Gastroesophageal sphincter (tissue), 4 donors: ENCODE measurements at regions not wholly inside any gene's neighbourhood (a gene's known extent, or its start where the extent isn't known, plus 50 kb on each side); places are given as distances from the start of the nearest gene placed in this dataset.

Experiments
- ATAC-seq: fragments of 150-250 bp; one replicate; pipeline ENCODE4 v1.9.1; 2016; ENCODE audit warnings: mild to moderate bottlenecking, moderate library complexity
- H3K27ac ChIP-seq, 4 donors: fragments of 200-600 bp; sonication (generic) in 3 of 4; 1 replicate in 3 of 4; 2 replicates in 1 of 4; pipeline ENCODE4 v1.5.1; 2016 to 2019
- H3K27me3 ChIP-seq: fragments of 200-600 bp; sonication (generic); one replicate; pipeline ENCODE4 v1.5.1; 2019
- H3K36me3 ChIP-seq, 2 donors: fragments of 200-600 bp; sonication (generic); one replicate each; pipeline ENCODE4 v1.5.1; 2019; ENCODE audit warnings: control low read depth in 1 of 2
- H3K4me1 ChIP-seq, 3 donors: fragments of 200-600 bp; sonication (generic); 1 replicate in 2 of 3; 2 replicates in 1 of 3; pipeline ENCODE4 v1.5.1; 2016 to 2019; ENCODE audit warnings: control low read depth in 2 of 3
- H3K4me3 ChIP-seq, 2 donors: fragments of 200-600 bp; sonication (generic); one replicate each; pipeline ENCODE4 v1.5.1; 2019; ENCODE audit warnings: mild to moderate bottlenecking in 1 of 2, moderate library complexity in 1 of 2
- H3K9me3 ChIP-seq, 3 donors: fragments of 200-600 bp; sonication (generic); one replicate each; pipeline ENCODE4 v1.5.1; 2017 to 2019; ENCODE audit warnings: control low read depth in 2 of 3
- EP300 ChIP-seq: sonication (generic); formaldehyde crosslinking; IDR thresholded peaks from one replicate; pipeline ENCODE4 v1.6.1; 2017; ENCODE audit warnings: antibody characterized with exemption, mild to moderate bottlenecking
- POLR2A ChIP-seq, 2 donors: fragments of 450-650 bp; IDR thresholded peaks; one replicate each; pipeline ENCODE4 v1.6.1; 2017; ENCODE audit warnings: antibody characterized with exemption in 2 of 2, mild to moderate bottlenecking in 2 of 2, moderate library complexity in 1 of 2
- POLR2AphosphoS5 ChIP-seq: sonication (generic); formaldehyde crosslinking; IDR thresholded peaks from one replicate; pipeline ENCODE4 v1.6.1; 2017; ENCODE audit warnings: antibody characterized with exemption
- WGBS, 2 donors: methylation state at CpG; one replicate each; pipeline ENCODE4 v1.1.5; 2018; ENCODE audit warnings: low coverage in 1 of 2; 5-methylcytosine and 5-hydroxymethylcytosine counted together
- TF ChIP-seq, protein P1 (sequence below), 4 experiments: fragments of 200-600 bp in 2 of 4; fragments of 450-650 bp in 2 of 4; sonication (generic) in 1 of 4; IDR thresholded peaks; one replicate each; pipeline ENCODE4 v1.5.1; 2017 to 2019; ENCODE audit warnings: antibody characterized with exemption in 4 of 4, mild to moderate bottlenecking in 2 of 4, moderate library complexity in 2 of 4

DNA sequence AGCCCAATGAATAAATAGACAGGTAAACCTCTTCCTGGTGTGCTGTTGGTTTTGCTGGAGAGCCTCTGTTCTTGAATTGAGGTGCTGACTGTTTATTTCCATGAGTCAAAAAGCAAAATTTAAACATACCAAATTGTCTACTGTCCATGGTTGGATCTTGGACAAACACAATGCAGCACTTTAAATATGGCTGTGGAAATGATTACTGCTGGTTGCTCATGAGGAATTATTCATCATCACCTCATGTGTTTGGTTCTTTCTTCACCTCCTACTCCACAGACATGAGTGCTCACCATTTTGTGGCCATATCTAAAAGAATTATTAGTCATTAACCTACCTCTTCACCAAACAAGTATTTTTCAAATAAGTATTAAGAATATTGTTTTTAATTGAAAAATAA lies 85.3 kb upstream of the GALNT5 start:
- no peaks in the 10 kb centered on the region for H3K36me3 ChIP-seq
- peaks cover 0 to 20% (median 2%) of the 10 kb centered on the region in 3 donors for H3K4me1 ChIP-seq
- H3K4me3 ChIP-seq = no peak overlapping the region
- TF ChIP-seq POLR2A (IDR thresholded peaks at IDR 0.05) (no peak), EP300 (no peak), POLR2AphosphoS5 (no peak)
- TF ChIP-seq, protein P1, sequence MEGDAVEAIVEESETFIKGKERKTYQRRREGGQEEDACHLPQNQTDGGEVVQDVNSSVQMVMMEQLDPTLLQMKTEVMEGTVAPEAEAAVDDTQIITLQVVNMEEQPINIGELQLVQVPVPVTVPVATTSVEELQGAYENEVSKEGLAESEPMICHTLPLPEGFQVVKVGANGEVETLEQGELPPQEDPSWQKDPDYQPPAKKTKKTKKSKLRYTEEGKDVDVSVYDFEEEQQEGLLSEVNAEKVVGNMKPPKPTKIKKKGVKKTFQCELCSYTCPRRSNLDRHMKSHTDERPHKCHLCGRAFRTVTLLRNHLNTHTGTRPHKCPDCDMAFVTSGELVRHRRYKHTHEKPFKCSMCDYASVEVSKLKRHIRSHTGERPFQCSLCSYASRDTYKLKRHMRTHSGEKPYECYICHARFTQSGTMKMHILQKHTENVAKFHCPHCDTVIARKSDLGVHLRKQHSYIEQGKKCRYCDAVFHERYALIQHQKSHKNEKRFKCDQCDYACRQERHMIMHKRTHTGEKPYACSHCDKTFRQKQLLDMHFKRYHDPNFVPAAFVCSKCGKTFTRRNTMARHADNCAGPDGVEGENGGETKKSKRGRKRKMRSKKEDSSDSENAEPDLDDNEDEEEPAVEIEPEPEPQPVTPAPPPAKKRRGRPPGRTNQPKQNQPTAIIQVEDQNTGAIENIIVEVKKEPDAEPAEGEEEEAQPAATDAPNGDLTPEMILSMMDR (IDR thresholded peaks at IDR 0.05) = no peak
- no peak for ATAC-seq
- no peaks in the 10 kb centered on the region for H3K27me3 ChIP-seq
- no peak overlapping the region for H3K27ac ChIP-seq
- no peaks in the 10 kb centered on the region for H3K9me3 ChIP-seq

DNA sequence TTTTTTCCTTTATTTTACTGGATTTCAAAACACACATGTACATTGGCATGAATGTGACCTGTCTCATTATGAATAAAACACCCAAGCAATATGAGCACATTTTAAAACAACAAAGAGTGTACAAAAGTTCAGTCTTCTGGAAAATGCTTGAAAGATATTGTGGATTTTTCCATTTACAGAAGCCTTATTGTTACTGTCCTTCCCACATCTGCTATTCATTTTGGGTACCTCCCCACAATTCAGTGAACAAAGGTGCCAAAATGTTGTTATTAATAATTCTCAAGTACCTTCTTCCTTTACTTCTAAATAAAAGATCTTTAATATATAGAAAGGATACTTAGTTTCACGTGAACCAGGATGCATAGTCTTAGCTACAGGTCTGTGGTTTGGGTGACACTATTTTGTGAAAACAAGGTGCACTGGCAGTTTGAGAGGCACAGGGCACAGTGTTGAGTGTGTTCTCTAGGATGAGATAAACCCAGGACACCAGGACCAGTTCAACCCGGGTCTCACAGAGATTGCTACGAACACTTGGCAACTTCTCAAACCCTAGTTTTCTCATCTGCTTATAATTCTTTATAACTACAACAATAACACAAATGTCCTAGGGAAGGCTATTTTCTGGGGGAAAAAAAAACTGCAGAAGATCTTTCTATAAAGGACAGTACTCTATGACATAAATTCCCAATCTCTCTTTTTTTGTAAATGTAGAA lies 84.5 kb upstream of the GALNT5 start:
- Histone ChIP-seq H3K27ac (peak overlapping the region; percentile 57 to 73 (median 71)), H3K9me3 (no peaks in the 10 kb centered on the region), H3K4me1 (peaks cover 0 to 20% (median 2%) of the 10 kb centered on the region in 3 donors), H3K36me3 (no peaks in the 10 kb centered on the region), H3K4me3 (no peak overlapping the region), H3K27me3 (no peaks in the 10 kb centered on the region)
- ATAC-seq = no peak
- no peak for TF ChIP-seq EP300
- no peak for TF ChIP-seq POLR2AphosphoS5
- TF ChIP-seq, protein P1 (IDR thresholded peaks at IDR 0.05) = no peak
- TF ChIP-seq POLR2A (IDR thresholded peaks at IDR 0.05) = no peak
- 38 to 40% methylated on average over 3 of the region's 3 CpGs for WGBS, 2 donors

DNA sequence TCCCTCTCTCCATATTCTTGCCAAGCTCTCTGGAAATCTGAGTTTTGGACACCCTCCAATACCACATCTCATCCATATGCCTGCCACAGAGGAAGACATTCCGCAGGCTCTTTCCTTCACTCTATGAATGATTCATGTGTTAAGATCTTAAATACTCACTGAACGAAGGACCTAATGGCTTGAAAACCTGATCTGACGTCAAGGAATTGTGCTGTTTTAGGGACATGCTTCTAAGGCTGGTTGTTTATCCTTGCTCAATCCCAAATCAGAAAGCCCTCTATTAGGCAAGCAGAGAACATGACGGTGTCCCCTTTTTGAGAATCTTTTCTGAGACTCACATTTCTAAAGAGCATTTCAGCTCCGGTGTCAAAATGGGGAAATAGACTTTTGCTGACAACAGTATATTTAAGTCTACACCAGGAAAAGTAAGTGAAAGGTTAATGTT lies 83.7 kb upstream of the GALNT5 start:
- H3K27me3 ChIP-seq = no peaks in the 10 kb centered on the region
- no peaks in the 10 kb centered on the region for H3K9me3 ChIP-seq
- peak overlapping the region; percentile 57 to 73 (median 71) for H3K27ac ChIP-seq
- 8 to 9% methylated on average over 5 of the region's 5 CpGs for WGBS, 2 donors
- peaks cover 0 to 20% (median 2%) of the 10 kb centered on the region in 3 donors for H3K4me1 ChIP-seq
- no peaks in the 10 kb centered on the region for H3K36me3 ChIP-seq
- no peak overlapping the region for H3K4me3 ChIP-seq
- ATAC-seq = peak; percentile 98
- TF ChIP-seq POLR2AphosphoS5 (peak; percentile 97), EP300 (peak; percentile 86), POLR2A (IDR thresholded peaks at IDR 0.05) (no peak)

DNA sequence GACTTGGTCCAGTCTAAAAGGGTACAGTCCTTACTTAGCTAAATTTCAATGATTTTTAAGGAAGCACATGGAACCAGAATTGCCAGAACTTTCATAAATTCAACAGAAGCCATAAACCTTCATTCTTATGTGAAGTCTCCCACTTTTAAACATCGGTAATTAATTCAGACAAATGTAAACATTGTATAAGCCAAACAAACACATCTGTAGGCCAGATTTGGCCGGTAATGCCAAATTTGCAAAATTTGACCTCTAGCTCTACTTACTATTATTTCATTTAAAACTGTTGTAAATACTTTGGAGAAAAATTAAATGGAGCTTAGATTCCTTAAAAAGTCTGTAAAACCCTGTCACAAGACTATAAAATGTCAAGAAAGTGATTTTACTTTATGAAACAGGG lies 83.2 kb upstream of the GALNT5 start:
- no peak overlapping the region for H3K4me3 ChIP-seq
- no peaks in the 10 kb centered on the region for H3K36me3 ChIP-seq
- TF ChIP-seq POLR2AphosphoS5 = no peak
- no peak for TF ChIP-seq POLR2A (IDR thresholded peaks at IDR 0.05)
- TF ChIP-seq, protein P1 (IDR thresholded peaks at IDR 0.05) = no peak

DNA sequence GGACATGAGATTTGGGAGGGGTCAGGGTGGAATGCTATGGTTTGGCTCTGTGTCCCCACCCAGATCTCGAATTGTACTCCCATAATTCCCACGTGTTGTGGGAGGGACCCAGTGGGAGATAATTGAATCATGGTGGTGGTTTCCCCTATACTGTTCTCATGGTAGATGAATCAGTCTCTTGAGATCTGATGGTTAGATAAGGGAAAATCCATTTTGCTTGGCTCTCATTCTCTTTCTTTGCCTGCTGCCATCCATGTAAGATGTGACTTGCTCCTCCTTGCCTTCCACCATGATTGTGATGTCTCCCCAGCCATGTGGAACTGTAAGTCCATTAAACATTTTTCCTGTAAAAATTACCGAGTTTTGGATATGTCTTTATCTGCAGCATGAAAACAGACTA lies 80.9 kb upstream of the GALNT5 start:
- Histone ChIP-seq H3K4me1 (peaks cover 0 to 20% (median 2%) of the 10 kb centered on the region in 3 donors), H3K27me3 (no peaks in the 10 kb centered on the region), H3K27ac (no peak overlapping the region), H3K9me3 (no peaks in the 10 kb centered on the region), H3K4me3 (no peak overlapping the region), H3K36me3 (no peaks in the 10 kb centered on the region)
- WGBS, 2 donors = 87 to 100% methylated on average over 2 to 3 of the region's 3 CpGs
- TF ChIP-seq POLR2AphosphoS5 = no peak
- TF ChIP-seq EP300 = no peak
- TF ChIP-seq, protein P1 (IDR thresholded peaks at IDR 0.05) = no peak
- no peak for TF ChIP-seq POLR2A (IDR thresholded peaks at IDR 0.05)
- no peak for ATAC-seq

More for the DNA sequence above, 83.2 kb upstream of the GALNT5 start:
- 45 to 63% methylated on average over 2 of the region's 2 CpGs for WGBS, 2 donors
- Histone ChIP-seq H3K4me1 (peaks cover 0 to 20% (median 2%) of the 10 kb centered on the region in 3 donors), H3K9me3 (no peaks in the 10 kb centered on the region), H3K27ac (peak overlapping the region; percentile 57 to 73 (median 71)), H3K27me3 (no peaks in the 10 kb centered on the region)
- no peak for ATAC-seq
